Loucy (cell line): ENCODE measurements at regions not wholly inside any gene's neighbourhood (a gene's known extent, or its start where the extent isn't known, plus 50 kb on each side); places are given as distances from the start of the nearest gene placed in this dataset.

Experiments
- CTCF ChIP-seq: fragments of 200-600 bp; sonication (generic); conservative IDR thresholded peaks from 2 replicates; pipeline ENCODE4 v1.5.1; 2014; ENCODE audit warnings: mild to moderate bottlenecking, antibody characterized with exemption, low read length
- EZH2phosphoT487 ChIP-seq: fragments of 200-600 bp; IDR thresholded peaks from 2 replicates; pipeline ENCODE4 v1.6.1; 2018; ENCODE audit warnings: antibody characterized with exemption, mild to moderate bottlenecking, moderate library complexity, borderline replicate concordance

- TF ChIP-seq CTCF (no peak), EZH2phosphoT487 (no peak)
Measured at GRCh38 chr5:4537489-4537888, 602.6 kb upstream of the ADAMTS16 start.
